ENCODE measurements at regions not wholly inside any gene's neighbourhood (a gene's known extent, or its start where the extent isn't known, plus 50 kb on each side); places are given as distances from the start of the nearest gene placed in this dataset.

GRCh38 chr6:20292905-20293304 lies 80.6 kb upstream of the MBOAT1 start:
- TF ChIP-seq POLR2A (IDR thresholded peaks at IDR 0.05; ENCODE audit: low read depth, low read length): no peak
- FAIRE-seq (no peak), DNase-seq (ENCODE audit: insufficient read length, low spot score) (no peak)

DNA sequence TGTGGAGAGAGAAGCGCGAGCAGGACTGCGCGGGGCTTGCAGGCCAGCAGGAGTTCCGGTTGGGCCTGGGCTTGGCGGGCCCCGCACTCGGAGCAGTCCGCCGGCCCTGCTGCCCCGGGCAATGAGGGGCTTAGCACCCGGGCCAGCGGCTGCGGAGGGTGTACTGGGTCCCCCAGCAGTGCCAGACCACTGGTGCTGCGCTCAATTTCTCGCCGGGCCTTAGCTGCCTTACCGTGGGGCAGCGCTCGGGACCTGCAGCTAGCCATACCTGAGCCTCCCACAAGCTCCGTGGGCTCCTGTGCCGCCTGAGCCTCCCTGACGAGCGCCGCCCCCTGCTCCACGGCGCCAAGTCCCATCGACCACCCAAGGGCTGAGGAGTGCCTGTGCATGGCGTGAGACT lies 89.0 kb upstream of the MBOAT1 start:
- no peak for FAIRE-seq
- TF ChIP-seq POLR2A (IDR thresholded peaks at IDR 0.05; ENCODE audit: low read depth, low read length): no peak

DNA sequence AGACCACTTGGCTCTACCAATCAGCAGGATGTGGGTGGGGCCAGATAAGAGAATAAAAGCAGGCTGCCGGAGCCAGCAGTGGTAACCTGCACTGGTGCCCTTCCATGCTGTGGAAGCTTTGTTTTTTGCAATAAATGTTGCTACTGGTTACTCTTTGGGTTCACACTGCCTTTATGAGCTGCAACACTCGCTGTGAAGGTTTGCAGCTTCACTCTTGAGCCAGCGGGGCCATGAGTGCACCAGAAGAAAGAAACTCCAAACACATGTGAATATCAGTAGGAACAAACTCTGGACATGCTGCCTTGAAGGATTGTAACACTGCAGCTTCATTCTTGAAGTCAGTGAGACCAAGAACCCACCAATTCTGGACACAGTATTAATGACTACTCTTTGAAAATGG lies 89.9 kb upstream of the MBOAT1 start:
- DNase-seq (ENCODE audit: insufficient read length, low spot score): no peak
- TF ChIP-seq POLR2A (IDR thresholded peaks at IDR 0.05; ENCODE audit: low read depth, low read length): no peak
- no peak for FAIRE-seq

More for the DNA sequence above, 89.0 kb upstream of the MBOAT1 start:
- no peak for DNase-seq (ENCODE audit: insufficient read length, low spot score)

GRCh38 chr6:20302702-20303251 lies 90.5 kb upstream of the MBOAT1 start:
- TF ChIP-seq POLR2A (IDR thresholded peaks at IDR 0.05; ENCODE audit: low read depth, low read length): no peak
- FAIRE-seq: no peak
- DNase-seq (ENCODE audit: insufficient read length, low spot score): no peak

- DNase-seq (ENCODE audit: insufficient read length, low spot score) (no peak), FAIRE-seq (no peak)
- no peak for TF ChIP-seq POLR2A (IDR thresholded peaks at IDR 0.05; ENCODE audit: low read depth, low read length)
Observed at GRCh38 chr6:20306491-20306890, 94.2 kb upstream of the MBOAT1 start.

GRCh38 chr6:20309186-20309585 lies 92.5 kb upstream of the E2F3 start:
- TF ChIP-seq POLR2A (IDR thresholded peaks at IDR 0.05; ENCODE audit: low read depth, low read length): no peak
- FAIRE-seq (no peak), DNase-seq (ENCODE audit: insufficient read length, low spot score) (no peak)

- TF ChIP-seq POLR2A (IDR thresholded peaks at IDR 0.05; ENCODE audit: low read depth, low read length): no peak
- FAIRE-seq (no peak), DNase-seq (ENCODE audit: insufficient read length, low spot score) (no peak)
Observed at GRCh38 chr6:20310185-20310584, 91.5 kb upstream of the E2F3 start.

- FAIRE-seq: no peak
- no peak for DNase-seq (ENCODE audit: insufficient read length, low spot score)
Observed at GRCh38 chr6:20312606-20313005, 89.1 kb upstream of the E2F3 start.

GRCh38 chr6:20313051-20313450 lies 88.6 kb upstream of the E2F3 start:
- no peak for TF ChIP-seq POLR2A (IDR thresholded peaks at IDR 0.05; ENCODE audit: low read depth, low read length)
- no peak for FAIRE-seq
- no peak for DNase-seq (ENCODE audit: insufficient read length, low spot score)

More at GRCh38 chr6:20312606-20313005, 89.1 kb upstream of the E2F3 start:
- no peak for TF ChIP-seq POLR2A (IDR thresholded peaks at IDR 0.05; ENCODE audit: low read depth, low read length)

- no peak for DNase-seq (ENCODE audit: insufficient read length, low spot score)
Observed at GRCh38 chr6:20313960-20314530, 87.6 kb upstream of the E2F3 start.

DNA sequence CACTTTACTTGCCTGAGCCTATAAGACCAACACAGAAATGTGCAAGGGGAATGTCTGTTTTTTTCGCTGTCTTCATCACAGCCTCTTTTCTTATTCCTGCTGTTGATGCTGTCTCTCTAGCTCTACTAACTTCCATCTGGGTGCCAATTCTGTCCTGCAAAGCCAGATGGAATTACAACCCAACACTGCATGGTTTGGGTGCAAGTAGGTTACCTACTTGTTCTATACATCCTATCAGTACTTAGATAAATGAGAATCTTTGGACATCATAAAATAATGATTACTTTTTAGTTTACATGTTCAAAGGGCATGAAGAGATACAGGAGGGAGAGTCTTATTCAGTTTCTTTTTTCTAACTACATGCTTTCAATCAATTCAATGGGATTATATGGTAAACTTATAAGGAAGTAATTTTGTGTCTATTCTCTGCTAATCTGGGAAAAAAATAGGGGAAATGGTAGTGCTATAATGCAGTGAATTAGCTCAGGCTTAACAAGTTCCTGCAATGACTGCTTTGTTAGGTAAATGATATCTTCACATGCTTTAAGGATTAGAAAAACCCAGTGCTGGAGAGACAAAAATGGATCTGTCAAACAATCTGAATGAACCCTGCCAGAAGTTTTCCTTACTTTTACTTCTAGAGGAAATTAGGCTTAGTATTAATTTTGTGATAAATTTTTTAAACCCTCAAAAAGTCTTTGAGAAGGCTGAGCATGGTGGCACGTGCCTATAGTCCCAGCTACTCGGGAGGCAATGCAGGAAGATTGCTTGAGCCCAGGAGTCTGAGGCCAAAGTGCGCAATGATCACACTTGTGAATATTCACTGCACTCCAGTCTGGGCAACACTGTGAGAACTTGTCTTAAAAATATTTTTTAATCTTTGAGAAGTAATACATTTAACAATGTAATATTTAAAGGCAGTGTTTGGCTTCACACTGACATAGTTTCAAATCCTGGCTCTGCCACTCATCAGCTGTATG lies 86.5 kb upstream of the E2F3 start:
- DNase-seq (ENCODE audit: insufficient read length, low spot score) (no peak), FAIRE-seq (no peak)
- no peak for TF ChIP-seq POLR2A (IDR thresholded peaks at IDR 0.05; ENCODE audit: low read depth, low read length)

More at GRCh38 chr6:20313960-20314530, 87.6 kb upstream of the E2F3 start:
- no peak for FAIRE-seq
- no peak for TF ChIP-seq POLR2A (IDR thresholded peaks at IDR 0.05; ENCODE audit: low read depth, low read length)

- DNase-seq (ENCODE audit: insufficient read length, low spot score): no peak
- FAIRE-seq: no peak
- no peak for TF ChIP-seq POLR2A (IDR thresholded peaks at IDR 0.05; ENCODE audit: low read depth, low read length)
Observed at GRCh38 chr6:20317430-20317829, 84.2 kb upstream of the E2F3 start.

DNA sequence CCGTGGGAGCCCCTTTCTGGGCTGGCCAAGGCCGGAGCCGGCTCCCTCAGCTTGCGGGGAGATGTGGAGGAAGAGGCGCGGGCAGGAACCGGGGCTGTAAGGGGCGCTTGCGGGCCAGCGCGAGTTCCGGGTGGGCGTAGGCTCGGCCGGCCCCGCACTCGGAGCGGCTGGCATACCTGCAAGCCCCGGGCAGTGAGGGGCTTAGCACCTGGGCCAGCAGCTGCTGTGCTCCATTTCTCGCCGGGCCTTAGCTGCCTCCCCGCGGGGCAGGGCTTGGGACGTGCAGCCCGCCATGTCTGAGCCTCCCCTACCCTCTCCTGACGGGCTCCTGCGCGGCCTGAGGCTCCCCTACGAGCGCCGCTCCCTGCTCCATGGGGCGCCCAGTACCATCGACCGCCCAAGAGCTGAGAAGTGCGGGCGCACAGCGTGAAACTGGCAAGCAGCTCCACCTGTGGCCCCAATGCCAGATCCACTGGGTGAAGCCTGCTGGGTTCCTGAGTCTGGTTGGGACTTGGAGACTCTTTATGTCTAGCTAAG lies 82.8 kb upstream of the E2F3 start:
- FAIRE-seq (no peak), DNase-seq (ENCODE audit: insufficient read length, low spot score) (no peak)
- no peak for TF ChIP-seq POLR2A (IDR thresholded peaks at IDR 0.05; ENCODE audit: low read depth, low read length)

Data from H54 (cell line).